ENCODE measurements at regions not wholly inside any gene's neighbourhood (a gene's known extent, or its start where the extent isn't known, plus 50 kb on each side); places are given as distances from the start of the nearest gene placed in this dataset.

- no peak overlapping the region for H3K4me3 ChIP-seq (ENCODE audit: low read length)
- no peaks in the 10 kb centered on the region for H3K36me3 ChIP-seq (ENCODE audit: control insufficient read depth, low read length)
- H3K27ac ChIP-seq (ENCODE audit: low read depth, low read length) = no peak overlapping the region
- no peaks in the 10 kb centered on the region for H4K20me1 ChIP-seq (ENCODE audit: control insufficient read depth, insufficient read depth, low read depth, low read length)
- H3K27me3 ChIP-seq (ENCODE audit: control insufficient read depth, low read length) = no peaks in the 10 kb centered on the region
- no peaks in the 10 kb centered on the region for H3K9me2 ChIP-seq (replicated peaks; ENCODE audit: control insufficient read depth, low read length)
- no peaks in the 10 kb centered on the region for H3K4me1 ChIP-seq (ENCODE audit: control insufficient read depth, low read length)
- H3K79me2 ChIP-seq (ENCODE audit: control insufficient read depth, low read length) = no peaks in the 10 kb centered on the region
- H3K4me2 ChIP-seq (ENCODE audit: low read length) = no peak overlapping the region
- H3K9me3 ChIP-seq (ENCODE audit: control insufficient read depth, insufficient read depth, low read length) = peaks cover 4% of the 10 kb centered on the region
- H3F3A ChIP-seq (ENCODE audit: control insufficient read depth, insufficient read depth) = no peaks in the 10 kb centered on the region
- TF ChIP-seq EZH2phosphoT487 (IDR thresholded peaks at IDR 0.05; ENCODE audit: borderline replicate concordance, low read length) = no peak
- TF ChIP-seq CTCF (IDR thresholded peaks at IDR 0.05; ENCODE audit: low read depth, low read length, poor library complexity, severe bottlenecking) = no peak
Measured at GRCh38 chr13:74927823-74928222, 554.1 kb downstream of the TBC1D4 start.

GRCh38 chr13:74922963-74923362 is 559.0 kb downstream of the TBC1D4 start:
- Histone ChIP-seq H4K20me1 (ENCODE audit: control insufficient read depth, insufficient read depth, low read depth, low read length) (no peaks in the 10 kb centered on the region), H3K79me2 (ENCODE audit: control insufficient read depth, low read length) (no peaks in the 10 kb centered on the region), H3K9me2 (replicated peaks; ENCODE audit: control insufficient read depth, low read length) (no peaks in the 10 kb centered on the region), H3K27me3 (ENCODE audit: control insufficient read depth, low read length) (no peaks in the 10 kb centered on the region), H3F3A (ENCODE audit: control insufficient read depth, insufficient read depth) (no peaks in the 10 kb centered on the region), H3K36me3 (ENCODE audit: control insufficient read depth, low read length) (no peaks in the 10 kb centered on the region), H3K27ac (ENCODE audit: low read depth, low read length) (no peak overlapping the region), H3K4me2 (ENCODE audit: low read length) (no peak overlapping the region), H3K4me1 (ENCODE audit: control insufficient read depth, low read length) (no peaks in the 10 kb centered on the region), H3K9me3 (ENCODE audit: control insufficient read depth, insufficient read depth, low read length) (peaks cover 4% of the 10 kb centered on the region), H3K4me3 (ENCODE audit: low read length) (no peak overlapping the region)
- TF ChIP-seq CTCF (IDR thresholded peaks at IDR 0.05; ENCODE audit: low read depth, low read length, poor library complexity, severe bottlenecking) (no peak), EZH2phosphoT487 (IDR thresholded peaks at IDR 0.05; ENCODE audit: borderline replicate concordance, low read length) (no peak)

- Histone ChIP-seq H4K20me1 (ENCODE audit: control insufficient read depth, insufficient read depth, low read depth, low read length) (no peaks in the 10 kb centered on the region), H3F3A (ENCODE audit: control insufficient read depth, insufficient read depth) (no peaks in the 10 kb centered on the region), H3K36me3 (ENCODE audit: control insufficient read depth, low read length) (no peaks in the 10 kb centered on the region), H3K27ac (ENCODE audit: low read depth, low read length) (no peak overlapping the region), H3K4me2 (ENCODE audit: low read length) (no peak overlapping the region), H3K4me1 (ENCODE audit: control insufficient read depth, low read length) (no peaks in the 10 kb centered on the region), H3K4me3 (ENCODE audit: low read length) (no peak overlapping the region), H3K79me2 (ENCODE audit: control insufficient read depth, low read length) (no peaks in the 10 kb centered on the region), H3K9me2 (replicated peaks; ENCODE audit: control insufficient read depth, low read length) (no peaks in the 10 kb centered on the region), H3K9me3 (ENCODE audit: control insufficient read depth, insufficient read depth, low read length) (peaks cover 4% of the 10 kb centered on the region), H3K27me3 (ENCODE audit: control insufficient read depth, low read length) (no peaks in the 10 kb centered on the region)
- TF ChIP-seq CTCF (IDR thresholded peaks at IDR 0.05; ENCODE audit: low read depth, low read length, poor library complexity, severe bottlenecking) = no peak
- TF ChIP-seq EZH2phosphoT487 (IDR thresholded peaks at IDR 0.05; ENCODE audit: borderline replicate concordance, low read length) = no peak
Measured at GRCh38 chr13:74921326-74921725, 560.6 kb downstream of the TBC1D4 start.

GRCh38 chr13:74920920-74921319 is 561.0 kb downstream of the TBC1D4 start:
- Histone ChIP-seq H3K9me3 (ENCODE audit: control insufficient read depth, insufficient read depth, low read length) (peaks cover 4% of the 10 kb centered on the region), H3K4me3 (ENCODE audit: low read length) (no peak overlapping the region), H3K9me2 (replicated peaks; ENCODE audit: control insufficient read depth, low read length) (no peaks in the 10 kb centered on the region), H3K4me2 (ENCODE audit: low read length) (no peak overlapping the region), H3K79me2 (ENCODE audit: control insufficient read depth, low read length) (no peaks in the 10 kb centered on the region), H4K20me1 (ENCODE audit: control insufficient read depth, insufficient read depth, low read depth, low read length) (no peaks in the 10 kb centered on the region), H3K36me3 (ENCODE audit: control insufficient read depth, low read length) (no peaks in the 10 kb centered on the region), H3F3A (ENCODE audit: control insufficient read depth, insufficient read depth) (no peaks in the 10 kb centered on the region), H3K27me3 (ENCODE audit: control insufficient read depth, low read length) (no peaks in the 10 kb centered on the region), H3K27ac (ENCODE audit: low read depth, low read length) (no peak overlapping the region), H3K4me1 (ENCODE audit: control insufficient read depth, low read length) (no peaks in the 10 kb centered on the region)
- TF ChIP-seq CTCF (IDR thresholded peaks at IDR 0.05; ENCODE audit: low read depth, low read length, poor library complexity, severe bottlenecking) (no peak), EZH2phosphoT487 (IDR thresholded peaks at IDR 0.05; ENCODE audit: borderline replicate concordance, low read length) (no peak)
